ENCODE measurements at regions not wholly inside any gene's neighbourhood (a gene's known extent, or its start where the extent isn't known, plus 50 kb on each side); places are given as distances from the start of the nearest gene placed in this dataset.

GRCh38 chr10:130905386-130905785 is 406.1 kb downstream of the TCERG1L start:
- Histone ChIP-seq H3K27ac (ENCODE audit: low read length) (no peak overlapping the region), H3K9me3 (ENCODE audit: control insufficient read depth, low read depth, low read length) (no peaks in the 10 kb centered on the region), H3K4me3 (ENCODE audit: low read length) (no peak overlapping the region), H3K4me1 (ENCODE audit: control insufficient read depth, low read depth, low read length) (no peaks in the 10 kb centered on the region), H3K27me3 (ENCODE audit: control insufficient read depth, insufficient read depth, low read length) (no peaks in the 10 kb centered on the region), H3K36me3 (ENCODE audit: control insufficient read depth, low read depth, low read length) (no peaks in the 10 kb centered on the region), H3K9ac (ENCODE audit: low read length) (no peak overlapping the region)

- no peaks in the 10 kb centered on the region for H3K9me3 ChIP-seq (ENCODE audit: control insufficient read depth, low read depth, low read length)
- no peaks in the 10 kb centered on the region for H3K36me3 ChIP-seq (ENCODE audit: control insufficient read depth, low read depth, low read length)
- no peak overlapping the region for H3K27ac ChIP-seq (ENCODE audit: low read length)
- H3K4me1 ChIP-seq (ENCODE audit: control insufficient read depth, low read depth, low read length) = no peaks in the 10 kb centered on the region
- no peak overlapping the region for H3K9ac ChIP-seq (ENCODE audit: low read length)
- no peak overlapping the region for H3K4me3 ChIP-seq (ENCODE audit: low read length)
- H3K27me3 ChIP-seq (ENCODE audit: control insufficient read depth, insufficient read depth, low read length) = no peaks in the 10 kb centered on the region
These were observed 405.6 kb downstream of the TCERG1L start for GRCh38 chr10:130905921-130906320.

- Histone ChIP-seq H3K4me1 (ENCODE audit: control insufficient read depth, low read depth, low read length) (no peaks in the 10 kb centered on the region), H3K27me3 (ENCODE audit: control insufficient read depth, insufficient read depth, low read length) (no peaks in the 10 kb centered on the region)
These were observed 400.7 kb downstream of the TCERG1L start for GRCh38 chr10:130910848-130911247.

GRCh38 chr10:130913844-130914243 is 397.7 kb downstream of the TCERG1L start:
- no peak overlapping the region for H3K4me3 ChIP-seq (ENCODE audit: low read length)
- no peaks in the 10 kb centered on the region for H3K27me3 ChIP-seq (ENCODE audit: control insufficient read depth, insufficient read depth, low read length)
- no peaks in the 10 kb centered on the region for H3K36me3 ChIP-seq (ENCODE audit: control insufficient read depth, low read depth, low read length)
- H3K9ac ChIP-seq (ENCODE audit: low read length) = no peak overlapping the region
- peaks cover 4% of the 10 kb centered on the region for H3K9me3 ChIP-seq (ENCODE audit: control insufficient read depth, low read depth, low read length)
- no peak overlapping the region for H3K27ac ChIP-seq (ENCODE audit: low read length)
- H3K4me1 ChIP-seq (ENCODE audit: control insufficient read depth, low read depth, low read length) = no peaks in the 10 kb centered on the region

More at GRCh38 chr10:130910848-130911247, 400.7 kb downstream of the TCERG1L start:
- Histone ChIP-seq H3K4me3 (ENCODE audit: low read length) (no peak overlapping the region), H3K9me3 (ENCODE audit: control insufficient read depth, low read depth, low read length) (peaks cover 4% of the 10 kb centered on the region), H3K36me3 (ENCODE audit: control insufficient read depth, low read depth, low read length) (no peaks in the 10 kb centered on the region), H3K9ac (ENCODE audit: low read length) (no peak overlapping the region), H3K27ac (ENCODE audit: low read length) (no peak overlapping the region)

GRCh38 chr10:130914367-130914766 is 397.2 kb downstream of the TCERG1L start:
- peaks cover 4% of the 10 kb centered on the region for H3K9me3 ChIP-seq (ENCODE audit: control insufficient read depth, low read depth, low read length)
- no peaks in the 10 kb centered on the region for H3K4me1 ChIP-seq (ENCODE audit: control insufficient read depth, low read depth, low read length)
- no peaks in the 10 kb centered on the region for H3K27me3 ChIP-seq (ENCODE audit: control insufficient read depth, insufficient read depth, low read length)
- no peak overlapping the region for H3K27ac ChIP-seq (ENCODE audit: low read length)
- no peak overlapping the region for H3K4me3 ChIP-seq (ENCODE audit: low read length)
- no peak overlapping the region for H3K9ac ChIP-seq (ENCODE audit: low read length)
- H3K36me3 ChIP-seq (ENCODE audit: control insufficient read depth, low read depth, low read length) = no peaks in the 10 kb centered on the region

DNA sequence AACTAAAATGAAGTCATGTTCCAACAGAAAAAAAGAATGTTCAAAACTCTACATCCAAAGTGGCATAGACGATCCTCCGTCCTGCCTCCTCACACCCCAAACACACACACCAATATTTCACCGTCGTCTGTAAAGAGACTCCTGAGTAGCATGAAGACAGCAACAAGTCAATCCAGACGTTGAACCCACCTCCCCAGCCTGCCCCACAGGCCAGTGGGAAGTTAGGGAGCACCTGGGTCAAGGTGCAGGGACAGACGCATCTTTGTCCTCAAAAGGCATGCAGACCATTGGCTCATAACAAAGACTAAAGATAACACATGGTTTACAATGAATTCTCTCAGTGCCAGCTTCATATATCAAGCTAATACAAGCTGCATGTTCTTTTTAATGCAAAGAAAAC is 396.5 kb downstream of the TCERG1L start:
- Histone ChIP-seq H3K4me1 (ENCODE audit: control insufficient read depth, low read depth, low read length) (no peaks in the 10 kb centered on the region), H3K36me3 (ENCODE audit: control insufficient read depth, low read depth, low read length) (no peaks in the 10 kb centered on the region), H3K4me3 (ENCODE audit: low read length) (no peak overlapping the region), H3K9ac (ENCODE audit: low read length) (no peak overlapping the region), H3K27me3 (ENCODE audit: control insufficient read depth, insufficient read depth, low read length) (no peaks in the 10 kb centered on the region), H3K9me3 (ENCODE audit: control insufficient read depth, low read depth, low read length) (peaks cover 4% of the 10 kb centered on the region), H3K27ac (ENCODE audit: low read length) (no peak overlapping the region)

DNA sequence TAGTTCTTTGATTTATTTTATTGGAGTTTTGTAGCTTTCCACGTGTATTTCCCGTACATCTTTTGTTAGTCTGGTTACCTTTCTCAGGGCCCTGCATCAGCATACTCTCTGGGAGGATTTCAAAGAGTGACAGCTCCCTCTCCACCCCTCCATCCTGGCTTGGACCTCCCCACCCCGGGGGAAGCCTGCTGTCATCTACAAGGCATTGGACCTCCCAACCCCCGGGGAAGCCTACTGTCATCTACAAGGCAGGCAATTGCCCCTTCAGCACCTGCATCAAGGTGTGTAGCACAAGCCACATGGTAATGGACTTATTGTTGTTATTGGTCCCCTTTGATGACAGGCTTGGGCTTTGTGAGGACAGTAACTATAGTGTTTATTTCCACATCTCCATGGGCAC is 390.1 kb downstream of the TCERG1L start:
- no peaks in the 10 kb centered on the region for H3K27me3 ChIP-seq (ENCODE audit: control insufficient read depth, insufficient read depth, low read length)
- H3K4me1 ChIP-seq (ENCODE audit: control insufficient read depth, low read depth, low read length) = no peaks in the 10 kb centered on the region
- H3K9me3 ChIP-seq (ENCODE audit: control insufficient read depth, low read depth, low read length) = no peaks in the 10 kb centered on the region
- H3K36me3 ChIP-seq (ENCODE audit: control insufficient read depth, low read depth, low read length) = no peaks in the 10 kb centered on the region
- H3K4me3 ChIP-seq (ENCODE audit: low read length) = no peak overlapping the region
- no peak overlapping the region for H3K27ac ChIP-seq (ENCODE audit: low read length)
- no peak overlapping the region for H3K9ac ChIP-seq (ENCODE audit: low read length)

- Histone ChIP-seq H3K36me3 (ENCODE audit: control insufficient read depth, low read depth, low read length) (no peaks in the 10 kb centered on the region), H3K4me1 (ENCODE audit: control insufficient read depth, low read depth, low read length) (no peaks in the 10 kb centered on the region), H3K27ac (ENCODE audit: low read length) (no peak overlapping the region), H3K27me3 (ENCODE audit: control insufficient read depth, insufficient read depth, low read length) (no peaks in the 10 kb centered on the region), H3K4me3 (ENCODE audit: low read length) (no peak overlapping the region), H3K9ac (ENCODE audit: low read length) (no peak overlapping the region), H3K9me3 (ENCODE audit: control insufficient read depth, low read depth, low read length) (no peaks in the 10 kb centered on the region)
These were observed 389.5 kb downstream of the TCERG1L start for GRCh38 chr10:130921911-130922440.

- Histone ChIP-seq H3K36me3 (ENCODE audit: control insufficient read depth, low read depth, low read length) (no peaks in the 10 kb centered on the region), H3K27me3 (ENCODE audit: control insufficient read depth, insufficient read depth, low read length) (no peaks in the 10 kb centered on the region), H3K4me1 (ENCODE audit: control insufficient read depth, low read depth, low read length) (no peaks in the 10 kb centered on the region), H3K27ac (ENCODE audit: low read length) (no peak overlapping the region), H3K9me3 (ENCODE audit: control insufficient read depth, low read depth, low read length) (no peaks in the 10 kb centered on the region), H3K4me3 (ENCODE audit: low read length) (no peak overlapping the region), H3K9ac (ENCODE audit: low read length) (no peak overlapping the region)
These were observed 387.9 kb downstream of the TCERG1L start for GRCh38 chr10:130923596-130923995.

DNA sequence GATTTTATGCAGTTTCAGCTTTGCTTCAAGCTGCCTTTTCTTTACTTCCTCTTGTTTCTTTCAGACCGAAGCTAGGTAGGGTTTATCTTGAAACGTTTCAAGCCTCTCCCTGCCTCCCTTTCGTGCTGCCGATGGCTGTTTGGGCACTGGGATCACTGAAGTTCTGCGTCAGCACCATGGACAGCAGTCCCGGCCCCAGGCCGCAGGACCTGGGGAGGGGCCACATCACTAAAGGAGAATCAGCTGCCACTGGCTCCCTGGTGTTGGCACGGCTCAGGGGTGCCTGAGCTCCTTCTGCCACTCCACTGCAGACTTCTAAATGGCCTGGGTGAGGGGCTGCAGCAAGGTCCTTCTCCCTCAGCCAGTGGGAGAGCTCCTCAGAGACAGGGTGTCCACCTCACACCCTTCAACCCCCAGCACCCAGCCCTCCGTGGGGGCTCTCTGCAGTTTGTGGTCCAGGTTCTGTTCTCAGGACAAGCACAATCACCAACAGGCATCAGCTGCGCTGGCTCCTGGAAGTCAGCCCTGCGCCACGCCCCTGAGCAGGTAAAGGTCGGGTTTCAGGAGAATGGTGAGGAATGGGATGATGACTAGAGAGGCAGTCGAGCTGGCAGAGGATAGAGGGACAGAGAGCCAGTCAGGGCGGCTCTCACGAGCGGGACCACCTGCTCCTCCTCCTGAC is 387.2 kb downstream of the TCERG1L start:
- no peak overlapping the region for H3K27ac ChIP-seq (ENCODE audit: low read length)
- no peaks in the 10 kb centered on the region for H3K27me3 ChIP-seq (ENCODE audit: control insufficient read depth, insufficient read depth, low read length)
- no peak overlapping the region for H3K9ac ChIP-seq (ENCODE audit: low read length)
- H3K4me1 ChIP-seq (ENCODE audit: control insufficient read depth, low read depth, low read length) = no peaks in the 10 kb centered on the region
- H3K4me3 ChIP-seq (ENCODE audit: low read length) = no peak overlapping the region
- no peaks in the 10 kb centered on the region for H3K9me3 ChIP-seq (ENCODE audit: control insufficient read depth, low read depth, low read length)
- H3K36me3 ChIP-seq (ENCODE audit: control insufficient read depth, low read depth, low read length) = no peaks in the 10 kb centered on the region

DNA sequence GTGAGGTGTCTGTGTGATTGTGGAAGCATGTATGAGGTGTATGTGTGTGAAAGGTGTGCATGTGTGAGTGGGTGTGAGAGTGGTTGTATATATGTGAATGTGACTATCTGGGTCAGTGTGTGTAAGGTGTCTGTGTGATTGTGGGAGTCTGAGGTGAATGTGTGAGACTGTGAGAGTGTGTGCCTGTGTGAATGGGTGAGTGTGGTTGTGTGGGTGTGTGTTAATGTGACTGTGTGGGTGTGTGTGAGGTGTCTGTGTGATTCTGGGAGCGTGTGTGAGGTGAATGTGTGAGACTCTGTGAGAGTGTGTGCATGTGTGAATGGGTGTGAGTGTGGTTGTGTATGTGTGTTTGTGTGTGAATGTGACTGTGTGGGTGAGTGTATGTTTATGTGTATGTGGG is 385.1 kb downstream of the TCERG1L start:
- Histone ChIP-seq H3K36me3 (ENCODE audit: control insufficient read depth, low read depth, low read length) (no peaks in the 10 kb centered on the region), H3K9me3 (ENCODE audit: control insufficient read depth, low read depth, low read length) (no peaks in the 10 kb centered on the region), H3K9ac (ENCODE audit: low read length) (no peak overlapping the region), H3K27ac (ENCODE audit: low read length) (no peak overlapping the region), H3K27me3 (ENCODE audit: control insufficient read depth, insufficient read depth, low read length) (no peaks in the 10 kb centered on the region), H3K4me1 (ENCODE audit: control insufficient read depth, low read depth, low read length) (no peaks in the 10 kb centered on the region), H3K4me3 (ENCODE audit: low read length) (no peak overlapping the region)

- no peak overlapping the region for H3K4me3 ChIP-seq (ENCODE audit: low read length)
- no peak overlapping the region for H3K9ac ChIP-seq (ENCODE audit: low read length)
- H3K27me3 ChIP-seq (ENCODE audit: control insufficient read depth, insufficient read depth, low read length) = no peaks in the 10 kb centered on the region
- H3K27ac ChIP-seq (ENCODE audit: low read length) = no peak overlapping the region
- no peaks in the 10 kb centered on the region for H3K9me3 ChIP-seq (ENCODE audit: control insufficient read depth, low read depth, low read length)
- H3K36me3 ChIP-seq (ENCODE audit: control insufficient read depth, low read depth, low read length) = no peaks in the 10 kb centered on the region
- H3K4me1 ChIP-seq (ENCODE audit: control insufficient read depth, low read depth, low read length) = no peaks in the 10 kb centered on the region
These were observed 384.4 kb downstream of the TCERG1L start for GRCh38 chr10:130927157-130927556.

Data from iPS-18a (cell line).